HG03045 (cell line): ENCODE measurements at regions not wholly inside any gene's neighbourhood (a gene's known extent, or its start where the extent isn't known, plus 50 kb on each side); places are given as distances from the start of the nearest gene placed in this dataset.

ENCODE experiments used
- ATAC-seq: cut with Tn5 transposase; IDR thresholded peaks from one replicate; pipeline ENCODE4 v1.9.1; 2021; ENCODE audit warnings: mild to moderate bottlenecking, moderate library complexity; ENCODE audit not compliant: unreplicated experiment

DNA sequence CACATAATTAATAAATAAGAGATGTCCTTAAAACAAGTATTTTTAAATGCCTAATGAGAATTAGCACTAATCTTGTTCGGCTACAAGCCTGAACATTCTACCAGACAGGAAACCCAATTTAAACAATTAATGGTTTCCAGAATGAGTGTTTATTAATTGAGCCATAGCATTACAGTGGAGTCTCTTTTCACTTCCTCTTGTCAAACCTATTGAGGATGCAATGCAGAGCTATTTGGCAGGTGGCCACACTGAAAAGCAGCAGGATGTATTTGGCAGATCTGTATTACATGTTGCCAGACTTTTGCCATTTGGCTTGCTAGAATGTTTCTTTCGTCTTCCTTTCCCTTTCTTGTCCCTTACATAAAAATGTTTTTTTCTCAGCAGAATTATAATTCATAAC lies 475.2 kb upstream of the MARCKS start:
- peak; percentile 65 for ATAC-seq

DNA sequence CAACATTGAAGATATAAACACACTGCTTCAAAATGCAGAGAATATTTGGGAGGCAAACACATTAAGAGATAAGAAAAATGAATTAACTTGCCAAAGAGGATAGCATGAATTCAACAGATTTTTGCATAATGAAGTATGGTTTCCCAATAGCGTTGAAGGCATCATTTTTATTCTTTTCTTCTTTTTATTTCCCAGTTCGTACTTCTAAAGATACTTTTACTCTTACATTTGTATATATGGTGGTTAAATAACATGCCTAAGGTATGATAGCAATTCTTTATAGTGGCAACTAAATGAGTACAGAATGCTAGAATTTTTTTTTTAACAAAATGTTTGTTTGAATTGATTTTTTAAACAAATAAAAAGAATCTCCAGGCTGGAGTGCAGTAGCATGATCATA lies 473.4 kb upstream of the MARCKS start:
- ATAC-seq, result no peak

GRCh38 chr6:113385020-113385431 lies 472.1 kb upstream of the MARCKS start:
- ATAC-seq, result no peak

DNA sequence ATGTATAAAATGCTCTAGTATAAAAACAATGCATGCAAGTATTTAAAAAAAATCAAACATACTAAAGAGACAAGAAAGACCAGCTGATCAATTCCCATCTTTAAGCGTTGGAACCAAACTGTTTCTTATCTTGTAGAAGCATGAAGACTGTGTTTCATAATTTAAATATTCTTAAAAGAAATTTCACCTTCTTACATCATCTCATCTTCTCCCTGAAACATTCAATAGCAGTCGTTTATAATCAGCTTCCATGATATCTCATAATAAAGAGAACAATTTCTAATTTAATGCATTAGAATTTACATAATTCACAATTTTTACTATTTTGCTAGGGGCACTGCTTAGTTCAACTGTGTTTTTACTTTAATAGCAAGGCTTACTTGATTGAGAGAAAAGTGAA lies 468.1 kb upstream of the MARCKS start:
- no peak for ATAC-seq

GRCh38 chr6:113392551-113393055 lies 464.5 kb upstream of the MARCKS start:
- ATAC-seq, result no peak

DNA sequence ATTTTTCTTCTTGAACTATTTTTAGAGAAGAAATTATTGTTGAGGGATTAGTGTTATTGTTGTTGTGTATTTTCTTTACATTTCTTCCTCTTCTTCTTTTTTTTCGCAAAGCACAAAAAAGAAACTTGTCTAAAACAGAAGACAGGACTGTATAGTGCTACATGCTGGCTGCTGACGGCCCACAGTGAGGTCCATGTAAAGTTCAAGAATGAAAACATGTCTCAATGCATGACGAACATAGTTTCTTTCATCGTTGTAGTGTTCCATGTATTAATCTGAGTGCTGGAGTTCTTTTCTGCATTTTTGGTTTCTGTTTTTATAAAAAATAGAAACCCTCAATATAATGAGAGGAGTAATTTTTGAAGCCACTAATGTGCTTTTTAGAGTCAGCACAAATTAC lies 462.9 kb upstream of the MARCKS start:
- ATAC-seq, result no peak

- no peak for ATAC-seq
These were observed 462.4 kb upstream of the MARCKS start for GRCh38 chr6:113394729-113395128.

GRCh38 chr6:113396730-113397129 lies 460.4 kb upstream of the MARCKS start:
- no peak for ATAC-seq

GRCh38 chr6:113397236-113397635 lies 459.9 kb upstream of the MARCKS start:
- ATAC-seq, result no peak

DNA sequence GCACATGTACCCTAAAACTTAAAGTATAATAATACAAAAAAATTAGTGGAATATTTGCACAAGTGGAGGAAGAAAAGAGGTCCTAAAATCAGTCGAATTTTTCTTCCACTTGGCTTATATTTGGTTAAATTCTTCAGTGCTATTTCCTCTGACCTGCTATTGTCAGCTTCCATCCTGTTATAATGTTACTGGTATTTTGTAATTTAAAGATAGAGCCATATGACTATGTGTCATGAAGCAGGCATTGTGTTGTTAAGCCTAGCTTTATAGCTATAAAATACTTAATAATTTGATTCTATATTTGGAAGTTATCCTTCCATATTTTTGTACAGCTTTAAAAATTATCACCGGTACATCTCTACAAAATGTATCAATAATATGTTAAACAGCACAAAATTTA lies 455.9 kb upstream of the MARCKS start:
- no peak for ATAC-seq

DNA sequence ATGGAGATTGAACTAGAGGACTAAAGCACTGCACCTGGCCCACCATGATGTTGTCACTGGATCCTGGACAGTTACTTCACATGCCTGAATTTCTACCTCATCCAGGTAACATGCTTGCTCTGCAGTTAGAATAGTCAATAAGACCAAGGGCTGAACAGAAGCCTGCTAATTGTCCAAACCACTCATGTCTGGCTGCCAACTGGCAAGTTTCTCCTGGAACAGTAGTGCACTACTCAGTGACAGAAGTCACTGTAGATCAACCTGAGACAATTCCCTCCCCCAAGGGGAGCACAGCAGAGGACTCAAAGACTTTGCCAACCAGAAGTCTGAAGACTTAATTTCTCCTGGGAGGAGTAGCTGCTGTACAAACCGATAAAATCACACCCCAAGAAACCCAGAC lies 454.6 kb upstream of the MARCKS start:
- no peak for ATAC-seq

GRCh38 chr6:113403966-113404595 lies 453.1 kb upstream of the MARCKS start:
- ATAC-seq, result no peak

- ATAC-seq, result no peak
These were observed 451.7 kb upstream of the MARCKS start for GRCh38 chr6:113405326-113406047.

- no peak for ATAC-seq
These were observed 451.0 kb upstream of the MARCKS start for GRCh38 chr6:113406048-113406695.

- ATAC-seq, result no peak
These were observed 446.1 kb upstream of the MARCKS start for GRCh38 chr6:113411011-113411410.

DNA sequence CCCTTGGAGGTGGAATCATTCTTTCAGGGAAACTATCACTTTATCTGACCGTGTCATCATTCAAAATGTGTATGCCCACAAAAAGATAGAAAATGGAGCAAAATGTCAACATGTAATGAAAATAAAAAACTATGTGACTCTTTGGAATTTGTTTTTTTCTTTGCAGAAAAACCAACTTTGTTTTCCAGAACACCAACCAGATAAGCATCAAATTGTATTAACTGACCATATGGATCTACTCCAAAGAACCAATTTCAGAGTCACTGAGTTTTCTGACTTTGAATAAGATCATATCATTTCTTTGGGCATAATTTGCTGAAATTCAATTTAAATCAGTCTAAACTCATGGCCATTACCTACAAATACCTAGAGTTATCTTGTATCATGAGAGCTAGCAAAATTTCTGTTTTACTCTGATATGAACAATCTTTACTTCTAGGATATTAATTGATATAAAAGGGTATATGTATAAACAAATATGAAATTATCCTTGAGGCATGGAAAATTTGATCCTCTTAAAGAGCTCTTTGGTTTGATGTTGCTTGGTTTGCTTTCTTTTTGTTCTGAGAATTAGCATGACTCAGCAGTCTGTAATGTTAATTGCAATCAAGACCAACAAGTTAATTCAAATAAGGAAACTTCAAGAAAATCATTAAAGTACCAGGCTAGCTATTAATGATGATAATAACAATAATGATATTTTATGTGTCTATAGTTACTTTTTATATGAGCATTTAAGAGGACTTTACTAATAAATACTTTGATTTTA lies 444.4 kb upstream of the MARCKS start:
- no peak for ATAC-seq

DNA sequence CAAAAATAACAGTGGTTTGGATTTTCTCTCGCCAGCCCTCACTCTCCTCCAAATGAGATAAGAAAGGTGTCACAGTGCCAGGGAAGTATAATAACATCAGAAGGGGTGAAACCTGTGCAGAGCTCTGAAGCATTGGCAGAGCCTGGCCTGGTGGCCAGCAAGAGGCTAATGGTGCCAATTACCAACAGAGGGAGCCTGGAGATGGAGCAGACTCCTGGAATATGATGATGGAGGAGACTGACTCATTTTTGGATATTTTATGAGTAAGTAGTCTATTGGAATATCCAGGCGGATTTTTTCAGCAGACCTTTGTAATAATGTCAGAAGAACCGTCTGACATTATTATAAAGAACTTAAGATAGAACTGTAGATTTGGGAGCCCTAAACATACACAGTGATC lies 442.6 kb upstream of the MARCKS start:
- ATAC-seq, result no peak

- no peak for ATAC-seq
These were observed 441.0 kb upstream of the MARCKS start for GRCh38 chr6:113416170-113416569.

DNA sequence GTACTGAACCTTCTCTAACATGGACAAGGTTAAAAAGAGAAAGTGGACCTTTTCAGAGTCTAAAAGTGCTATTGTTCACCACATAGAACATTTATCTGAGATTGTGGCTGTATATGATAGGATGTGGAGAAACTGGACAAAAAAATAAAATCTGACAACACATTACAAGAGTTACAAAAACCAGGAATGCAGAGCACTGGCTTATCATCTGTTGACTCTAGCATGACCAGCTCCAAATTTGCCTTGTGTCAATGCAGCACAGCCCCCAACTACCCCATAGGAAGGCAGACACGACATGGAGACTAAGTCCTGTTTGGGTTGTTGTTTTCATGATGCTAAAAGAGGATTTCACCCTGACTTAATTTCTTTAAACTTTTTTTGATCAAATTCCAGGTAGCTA lies 436.9 kb upstream of the MARCKS start:
- ATAC-seq, result no peak

- ATAC-seq, result no peak
These were observed 435.1 kb upstream of the MARCKS start for GRCh38 chr6:113421997-113422396.

DNA sequence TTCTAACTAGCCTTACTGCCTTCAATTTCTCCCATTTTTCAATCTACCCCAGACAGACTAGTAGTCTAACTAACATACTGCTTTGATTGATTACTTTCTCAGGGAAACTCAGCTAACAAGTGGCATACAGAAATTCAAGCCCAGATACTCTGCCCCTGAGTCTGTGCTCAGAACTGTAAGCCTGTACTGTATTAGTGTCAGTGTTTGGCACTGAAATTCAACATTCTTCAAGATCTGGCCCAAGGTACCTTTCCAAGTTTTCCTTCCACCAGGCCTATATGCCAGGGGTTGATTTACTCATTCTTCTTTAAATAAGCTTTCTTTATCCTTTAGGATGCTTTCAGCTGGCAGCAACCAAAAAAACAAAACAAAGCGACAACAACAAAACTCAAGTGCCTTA lies 433.2 kb upstream of the MARCKS start:
- ATAC-seq, result no peak
